MM.1S (cell line): ENCODE measurements at regions not wholly inside any gene's neighbourhood (a gene's known extent, or its start where the extent isn't known, plus 50 kb on each side); places are given as distances from the start of the nearest gene placed in this dataset.

ENCODE experiments used
- EZH2 ChIP-seq: fragments of 300-600 bp; sonication (generic); optimal IDR thresholded peaks from 2 replicates; pipeline ENCODE3; 2017; ENCODE audit warnings: low read depth, mild to moderate bottlenecking, antibody characterized with exemption, low read length, mixed read lengths
- EZH2phosphoT487 ChIP-seq: fragments of 300-600 bp; sonication (generic); IDR thresholded peaks from 2 replicates; pipeline ENCODE4 v1.6.1; 2018; ENCODE audit warnings: antibody characterized with exemption, low read length
- TF ChIP-seq, protein P1 (sequence below): fragments of 300-600 bp; sonication (generic); IDR thresholded peaks from 2 replicates; pipeline ENCODE4 v1.5.1; 2016; ENCODE audit warnings: antibody characterized with exemption, low read length, mixed read lengths

DNA sequence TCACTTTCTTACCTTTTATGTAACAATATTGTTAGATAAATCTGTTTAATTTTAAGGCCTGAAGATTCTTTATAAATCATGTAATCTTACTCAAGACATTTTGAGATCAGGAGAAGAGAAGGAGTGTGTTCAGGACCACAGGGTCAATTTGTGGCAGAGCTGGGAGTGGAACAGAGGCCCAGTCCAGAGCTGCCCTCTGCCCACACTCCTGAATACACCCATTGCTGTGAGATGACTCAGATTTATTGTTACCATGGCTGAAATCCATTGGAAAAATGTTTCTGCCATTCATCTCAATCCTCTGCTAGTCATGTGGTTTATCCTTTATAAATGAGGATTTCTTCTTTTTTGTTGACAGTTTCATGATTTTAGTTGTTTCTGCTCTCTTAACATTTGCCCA is 100.5 kb upstream of the STXBP6 start:
- TF ChIP-seq, protein P1, sequence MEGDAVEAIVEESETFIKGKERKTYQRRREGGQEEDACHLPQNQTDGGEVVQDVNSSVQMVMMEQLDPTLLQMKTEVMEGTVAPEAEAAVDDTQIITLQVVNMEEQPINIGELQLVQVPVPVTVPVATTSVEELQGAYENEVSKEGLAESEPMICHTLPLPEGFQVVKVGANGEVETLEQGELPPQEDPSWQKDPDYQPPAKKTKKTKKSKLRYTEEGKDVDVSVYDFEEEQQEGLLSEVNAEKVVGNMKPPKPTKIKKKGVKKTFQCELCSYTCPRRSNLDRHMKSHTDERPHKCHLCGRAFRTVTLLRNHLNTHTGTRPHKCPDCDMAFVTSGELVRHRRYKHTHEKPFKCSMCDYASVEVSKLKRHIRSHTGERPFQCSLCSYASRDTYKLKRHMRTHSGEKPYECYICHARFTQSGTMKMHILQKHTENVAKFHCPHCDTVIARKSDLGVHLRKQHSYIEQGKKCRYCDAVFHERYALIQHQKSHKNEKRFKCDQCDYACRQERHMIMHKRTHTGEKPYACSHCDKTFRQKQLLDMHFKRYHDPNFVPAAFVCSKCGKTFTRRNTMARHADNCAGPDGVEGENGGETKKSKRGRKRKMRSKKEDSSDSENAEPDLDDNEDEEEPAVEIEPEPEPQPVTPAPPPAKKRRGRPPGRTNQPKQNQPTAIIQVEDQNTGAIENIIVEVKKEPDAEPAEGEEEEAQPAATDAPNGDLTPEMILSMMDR: no peak
- TF ChIP-seq EZH2 (no peak), EZH2phosphoT487 (no peak)
